RCC 7860 (cell line): ENCODE measurements at regions not wholly inside any gene's neighbourhood (a gene's known extent, or its start where the extent isn't known, plus 50 kb on each side); places are given as distances from the start of the nearest gene placed in this dataset.
"Not testable (repeated sequence)": the region's sequence is repeated elsewhere in the genome, so short reads cannot be mapped to it uniquely, and the experiment has no call there.

Experiments used
- DNase-seq: peaks from one replicate; pipeline ENCODE4 v3.0.0-alpha.2; 2015; ENCODE audit warnings: low spot score
- FAIRE-seq: peaks from 2 replicates; lab custom pipeline; 2012; peaks lifted over from hg19 to GRCh38; lab: Jason Lieb, UNC

DNA sequence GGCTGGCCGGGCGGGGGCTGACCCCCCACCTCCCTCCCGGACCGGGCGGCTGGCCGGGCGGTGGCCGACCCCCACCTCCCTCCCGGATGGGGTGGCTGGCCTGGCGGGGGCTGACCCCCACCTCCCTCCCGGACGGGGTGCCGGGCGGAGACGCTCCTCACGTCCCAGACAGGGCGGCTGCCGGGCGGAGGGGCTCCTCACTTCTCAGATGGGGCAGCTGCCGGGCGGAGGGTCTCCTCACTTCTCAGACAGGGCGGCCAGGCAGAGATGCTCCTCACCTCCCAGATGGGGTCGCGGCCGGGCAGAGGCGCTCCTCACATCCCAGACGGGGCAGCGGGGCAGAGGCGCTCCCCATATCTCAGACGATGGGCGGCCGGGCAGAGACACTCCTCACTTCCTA lies 965.8 kb upstream of the DEFB115 start:
- DNase-seq, FAIRE-seq: not testable (repeated sequence)

DNA sequence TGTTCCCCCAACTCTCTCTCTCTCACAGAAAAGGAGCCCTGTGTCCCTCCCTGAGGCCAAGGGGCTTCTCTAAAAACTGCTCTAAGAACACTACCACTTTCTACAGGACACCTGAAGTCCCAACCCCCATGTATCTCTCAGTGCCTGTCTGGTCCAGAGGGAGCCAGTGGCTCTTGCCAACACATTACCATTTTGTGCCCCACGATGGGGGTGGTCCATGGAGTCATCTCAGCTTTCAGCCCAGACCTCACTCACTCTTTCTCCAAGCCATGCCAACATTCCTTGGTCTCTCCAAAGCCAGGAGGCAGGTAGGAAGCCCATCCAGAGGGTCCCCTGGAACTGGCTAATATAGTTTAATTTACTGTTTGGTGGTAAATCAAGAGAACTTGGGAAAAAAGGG lies 962.1 kb upstream of the DEFB115 start:
- not testable (repeated sequence) for DNase-seq, FAIRE-seq

- not testable (repeated sequence) for DNase-seq, FAIRE-seq
Measured at GRCh38 chr20:30295967-30296366, 961.5 kb upstream of the DEFB115 start.

GRCh38 chr20:30297878-30298595 lies 959.4 kb upstream of the DEFB115 start:
- FAIRE-seq, DNase-seq: not testable (repeated sequence)

- not testable (repeated sequence) for DNase-seq, FAIRE-seq
Measured at GRCh38 chr20:30300220-30300642, 957.2 kb upstream of the DEFB115 start.

DNA sequence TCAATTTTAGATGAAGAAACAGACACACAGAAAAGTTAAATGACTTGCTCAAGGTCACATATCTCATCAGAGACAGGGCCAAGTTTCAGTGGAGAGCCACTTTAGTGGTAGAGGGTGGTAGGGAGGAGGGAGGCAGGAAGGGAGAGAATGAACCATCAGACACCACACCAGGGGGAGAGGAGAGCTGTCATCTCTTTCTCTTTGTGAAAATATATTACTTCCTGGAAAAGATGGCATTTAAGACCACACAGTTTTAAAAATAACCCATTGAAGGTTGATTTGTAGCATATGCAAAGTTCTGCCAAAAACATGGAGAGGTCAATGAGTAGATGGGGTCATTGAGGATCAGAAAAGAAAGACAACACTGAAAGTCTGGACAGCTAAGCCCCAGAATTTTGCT lies 954.7 kb upstream of the DEFB115 start:
- FAIRE-seq, DNase-seq: not testable (repeated sequence)

DNA sequence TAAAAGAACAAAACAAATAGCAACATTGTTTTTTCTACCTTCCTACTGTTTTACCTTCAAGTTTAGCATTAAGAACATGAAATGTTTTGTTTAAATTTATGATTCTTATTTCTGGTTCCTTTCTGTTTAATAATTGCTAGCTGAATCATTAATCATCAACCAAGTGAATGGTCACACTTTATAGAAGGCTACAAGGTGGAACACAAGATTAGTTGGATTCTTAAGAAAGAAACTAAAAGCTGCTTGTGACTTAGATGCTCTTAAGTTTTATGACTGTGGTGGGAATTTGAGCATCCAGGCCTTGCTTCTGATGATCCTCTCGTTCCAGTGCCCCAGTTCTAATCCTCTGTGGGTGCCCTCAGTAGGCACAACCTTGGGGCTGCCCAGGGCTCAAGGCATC lies 947.5 kb upstream of the DEFB115 start:
- not testable (repeated sequence) for DNase-seq
- peak; percentile 68 for FAIRE-seq

DNA sequence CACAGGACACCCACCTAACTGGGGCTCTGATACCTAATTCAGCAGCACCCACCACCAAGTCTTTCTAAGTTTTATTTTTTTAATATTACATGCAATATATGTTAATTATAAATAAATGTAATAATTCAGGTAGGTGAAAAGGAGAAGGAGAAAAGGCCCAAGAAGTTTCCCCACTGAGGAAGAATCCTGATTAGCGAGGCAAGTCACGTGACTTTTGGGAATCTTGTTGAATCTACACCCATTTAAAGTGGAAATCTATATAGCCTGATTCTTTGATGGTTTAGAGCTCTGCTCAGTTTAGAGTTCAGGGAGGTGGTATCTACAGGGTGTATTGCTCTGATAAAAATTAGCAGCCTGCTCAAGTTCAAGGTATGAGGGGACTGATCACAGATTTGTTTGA lies 947.1 kb upstream of the DEFB115 start:
- FAIRE-seq, DNase-seq: not testable (repeated sequence)

DNA sequence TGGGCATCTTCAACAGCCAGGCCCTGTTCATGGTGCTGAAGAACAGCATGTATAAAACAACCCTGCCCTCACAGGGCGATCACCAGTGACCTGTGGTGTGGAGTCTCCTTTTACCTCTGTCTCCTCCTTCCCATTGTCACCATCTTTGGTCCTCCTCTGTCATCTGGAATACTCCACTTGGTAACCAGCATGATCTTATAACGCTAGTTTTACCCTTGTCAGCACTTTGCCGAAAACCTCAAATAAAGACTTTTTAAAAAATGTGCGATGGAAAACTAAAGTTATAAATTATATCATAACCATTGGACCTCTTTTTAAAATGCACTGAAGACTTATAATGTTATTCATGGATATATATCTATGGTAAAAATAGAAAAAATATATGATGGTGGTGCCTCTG lies 945.2 kb upstream of the DEFB115 start:
- FAIRE-seq: not testable (repeated sequence)

GRCh38 chr20:30313660-30314059 lies 943.8 kb upstream of the DEFB115 start:
- FAIRE-seq, DNase-seq: not testable (repeated sequence)

More for the DNA sequence above, 945.2 kb upstream of the DEFB115 start:
- DNase-seq: not testable (repeated sequence)

GRCh38 chr20:30316063-30316462 lies 941.4 kb upstream of the DEFB115 start:
- not testable (repeated sequence) for DNase-seq, FAIRE-seq

- FAIRE-seq, DNase-seq: not testable (repeated sequence)
Measured at GRCh38 chr20:30316532-30317299, 940.7 kb upstream of the DEFB115 start.

- not testable (repeated sequence) for DNase-seq, FAIRE-seq
Measured at GRCh38 chr20:30333744-30334143, 923.7 kb upstream of the DEFB115 start.

GRCh38 chr20:30337556-30337955 lies 919.9 kb upstream of the DEFB115 start:
- DNase-seq, FAIRE-seq: not testable (repeated sequence)

GRCh38 chr20:30348932-30349331 lies 908.5 kb upstream of the DEFB115 start:
- not testable (repeated sequence) for DNase-seq
- peak; percentile 65 for FAIRE-seq

GRCh38 chr20:30356854-30357467 lies 900.5 kb upstream of the DEFB115 start:
- FAIRE-seq: peak; percentile 52
- not testable (repeated sequence) for DNase-seq

DNA sequence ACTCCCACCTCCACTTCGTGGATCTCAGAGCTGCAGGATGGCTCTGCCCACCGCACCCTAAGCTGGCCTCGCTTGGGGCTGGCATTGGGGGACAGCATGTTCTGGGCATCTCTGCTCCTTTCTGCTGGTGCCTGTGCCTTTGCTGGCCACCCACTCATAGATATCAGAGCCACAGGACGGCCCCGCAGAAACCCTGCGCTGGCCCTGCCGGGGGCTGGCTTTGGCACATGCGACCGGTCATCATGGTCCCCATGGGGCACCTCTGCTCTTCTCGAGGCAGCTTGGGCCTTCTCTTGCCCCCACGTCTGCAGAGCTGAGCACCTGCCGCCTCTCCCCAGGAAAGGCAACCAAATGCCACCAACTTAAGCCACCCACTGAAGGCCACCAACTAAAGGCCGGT lies 895.7 kb upstream of the DEFB115 start:
- DNase-seq, FAIRE-seq: not testable (repeated sequence)

DNA sequence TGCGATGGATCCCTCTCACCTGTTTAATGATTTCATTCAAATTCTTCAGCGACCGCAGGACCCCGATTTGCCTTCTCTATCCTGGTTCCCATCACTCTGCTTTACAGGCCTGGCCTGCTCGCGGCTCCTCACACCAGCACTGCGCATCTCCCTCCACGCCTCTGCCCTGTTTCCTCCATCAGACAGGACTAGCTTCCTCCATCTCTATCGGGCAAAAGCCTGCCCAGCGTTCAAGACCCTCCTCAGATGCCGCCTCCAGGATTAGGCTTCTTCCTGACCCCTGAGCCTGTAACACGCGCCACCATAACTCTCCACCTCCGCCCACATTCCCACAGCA lies 881.1 kb upstream of the DEFB115 start:
- FAIRE-seq, DNase-seq: not testable (repeated sequence)

- peak; percentile 80 for DNase-seq
- no peak for FAIRE-seq
Measured at GRCh38 chr20:30376767-30377658, 880.5 kb upstream of the DEFB115 start.

DNA sequence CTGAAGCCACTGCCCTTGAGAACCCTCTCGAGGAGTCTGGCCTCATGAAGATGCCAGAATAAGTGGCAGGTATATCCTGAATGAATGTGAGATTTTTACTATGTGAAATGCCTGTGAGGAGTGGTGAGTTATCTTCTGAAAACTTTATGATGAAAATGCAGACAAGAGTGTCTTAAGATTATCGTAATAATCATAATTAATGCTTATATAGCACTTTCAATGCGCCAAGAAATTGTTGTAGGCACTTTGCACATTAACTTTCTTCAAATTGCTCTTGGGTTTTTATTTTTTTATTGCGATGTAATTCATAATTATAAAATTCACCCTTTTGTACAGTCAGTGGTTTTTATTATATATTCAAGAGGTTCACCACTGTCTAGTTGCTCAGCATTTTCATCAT lies 879.1 kb upstream of the DEFB115 start:
- not testable (repeated sequence) for DNase-seq, FAIRE-seq
